GM12801 (cell line): ENCODE measurements at regions not wholly inside any gene's neighbourhood (a gene's known extent, or its start where the extent isn't known, plus 50 kb on each side); places are given as distances from the start of the nearest gene placed in this dataset.

Source experiments
- CTCF ChIP-seq: IDR thresholded peaks from one replicate; pipeline ENCODE4 v1.5.1; 2011; ENCODE audit warnings: control low read depth; ENCODE audit not compliant: insufficient read length; ENCODE audit errors: extremely low read depth

- no peak for TF ChIP-seq CTCF
Observed at GRCh38 chr6:19415605-19416326, 421.4 kb upstream of the ID4 start.

DNA sequence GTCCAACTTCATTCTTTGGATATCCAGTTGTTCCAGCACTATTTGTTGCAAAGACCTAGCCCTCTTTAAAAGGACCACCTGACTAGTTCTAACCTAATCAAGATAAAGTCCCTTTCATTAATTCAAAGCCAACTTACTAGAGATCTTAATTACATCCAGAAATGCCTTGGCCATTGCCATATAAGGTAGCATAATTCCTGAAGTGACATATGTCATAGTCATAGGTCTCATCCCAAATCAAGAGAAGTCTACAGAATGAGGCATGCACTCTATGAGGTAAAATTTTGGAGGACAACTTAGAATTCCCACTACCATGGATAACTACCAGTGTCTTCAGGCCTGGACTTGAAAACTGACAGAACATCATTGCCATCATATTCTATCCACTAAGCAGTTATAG lies 420.4 kb upstream of the ID4 start:
- no peak for TF ChIP-seq CTCF

GRCh38 chr6:19417713-19418112 lies 419.5 kb upstream of the ID4 start:
- no peak for TF ChIP-seq CTCF

- TF ChIP-seq CTCF = no peak
Observed at GRCh38 chr6:19424853-19425252, 412.3 kb upstream of the ID4 start.

DNA sequence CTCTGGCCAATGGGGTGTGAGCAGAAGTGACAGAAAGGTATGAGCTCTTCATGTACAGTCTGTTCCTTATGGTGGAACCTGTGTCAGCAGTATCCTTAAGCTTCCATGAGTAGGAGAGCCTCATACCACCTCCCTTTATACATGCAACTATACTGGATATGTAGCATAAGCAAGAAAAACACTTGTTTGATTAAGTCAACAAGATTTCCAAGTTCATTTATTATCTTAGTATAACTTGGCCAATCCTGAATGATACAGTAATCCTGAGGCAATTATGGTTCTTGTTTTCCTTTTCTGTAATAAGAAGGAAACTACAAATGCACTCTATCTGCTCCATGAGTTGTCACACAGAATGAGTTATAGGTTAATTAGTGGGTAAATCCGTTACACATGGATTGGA lies 409.6 kb upstream of the ID4 start:
- TF ChIP-seq CTCF = no peak

GRCh38 chr6:19432966-19433498 lies 404.1 kb upstream of the ID4 start:
- TF ChIP-seq CTCF = no peak

DNA sequence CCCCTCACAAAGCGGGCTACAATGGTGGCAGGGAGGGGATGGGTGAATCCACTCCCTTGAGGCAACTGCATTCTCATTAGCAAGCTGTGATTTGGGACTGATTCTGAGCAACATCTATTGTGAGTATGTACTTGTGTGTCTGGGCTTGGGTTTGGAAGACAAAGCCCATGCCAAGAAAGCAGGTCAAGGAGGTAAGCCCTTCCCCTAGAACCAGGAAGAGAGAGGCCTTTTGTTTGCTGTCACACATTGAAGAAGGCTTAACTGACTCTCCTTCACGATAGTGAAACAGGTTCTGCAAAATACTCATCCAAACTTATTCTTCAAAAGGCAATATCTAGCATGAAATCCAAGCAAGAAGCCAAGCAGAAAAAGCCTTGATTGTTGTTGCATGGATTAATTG lies 403.1 kb upstream of the ID4 start:
- TF ChIP-seq CTCF = no peak
